Activated CD8-positive, alpha-beta T cell treated with anti-CD3 and anti-CD28 coated beads for 36 hours (primary cell): ENCODE measurements at regions not wholly inside any gene's neighbourhood (a gene's known extent, or its start where the extent isn't known, plus 50 kb on each side); places are given as distances from the start of the nearest gene placed in this dataset.
"Not testable (repeated sequence)": the region's sequence is repeated elsewhere in the genome, so short reads cannot be mapped to it uniquely, and the experiment has no call there.

Experiments used
- ATAC-seq: fragments of 200-7000 bp; cut with Tn5 transposase; one replicate; pipeline ENCODE4 v1.10.0; 2021; ENCODE audit warnings: mild to moderate bottlenecking, moderate library complexity
- CTCF ChIA-PET: fragments of 350-600 bp; sonication (Branson Sonifier 250); formaldehyde crosslinking; loops from one replicate; lab custom pipeline; 2021; ENCODE audit warnings: antibody characterized with exemption; lab: Charles Lee
- POLR2A ChIA-PET: fragments of 350-600 bp; sonication (Branson Sonifier 250); formaldehyde crosslinking; loops from one replicate; lab custom pipeline; 2021; ENCODE audit warnings: antibody characterized with exemption; lab: Charles Lee
- DNase-seq: peaks from one replicate; pipeline ENCODE4 v3.0.0-alpha.2; 2020
- H3K27ac Mint-ChIP-seq: one replicate; pipeline ENCODE4 v1.8.0; 2021; ENCODE audit warnings: mild to moderate bottlenecking, mixed read lengths
- H3K27me3 Mint-ChIP-seq: one replicate; pipeline ENCODE4 v1.8.0; 2021; ENCODE audit warnings: mixed read lengths
- H3K36me3 Mint-ChIP-seq: one replicate; pipeline ENCODE4 v1.8.0; 2021; ENCODE audit warnings: low read depth, mixed read lengths
- H3K4me1 Mint-ChIP-seq: one replicate; pipeline ENCODE4 v1.8.0; 2021; ENCODE audit warnings: low read depth, mixed read lengths
- H3K4me3 Mint-ChIP-seq: one replicate; pipeline ENCODE4 v1.8.0; 2021; ENCODE audit warnings: mild to moderate bottlenecking, moderate library complexity, mixed read lengths
- H3K9me3 Mint-ChIP-seq: one replicate; pipeline ENCODE4 v1.8.0; 2021; ENCODE audit warnings: mixed read lengths
- CTCF ChIP-seq: fragments of 200-600 bp; IDR thresholded peaks from one replicate; pipeline ENCODE4 v1.8.0; 2022; ENCODE audit warnings: antibody characterized with exemption, mild to moderate bottlenecking
- intact Hi-C: fragments of 100-400 bp; cut with micrococcal nuclease; formaldehyde crosslinking; loops from one replicate; pipeline ENCODE4 v1.10.0; 2022

GRCh38 chr11:121864660-121865059 is 251.4 kb downstream of the BLID start:
- intact Hi-C loops: no loop called here
- ChIA-PET POLR2A (no interaction called here), CTCF (no interaction called here)
- no peak for TF ChIP-seq CTCF
- Mint-ChIP-seq H3K4me1 (no peaks in the 10 kb centered on the region), H3K27ac (no peak overlapping the region), H3K9me3 (peaks cover 14% of the 10 kb centered on the region), H3K36me3 (no peaks in the 10 kb centered on the region), H3K27me3 (no peaks in the 10 kb centered on the region), H3K4me3 (no peak overlapping the region)
- no peak for ATAC-seq
- DNase-seq: no peak

GRCh38 chr11:121863126-121863525 is 252.9 kb downstream of the BLID start:
- intact Hi-C loops: no loop called here
- Mint-ChIP-seq H3K36me3 (no peaks in the 10 kb centered on the region), H3K27me3 (no peaks in the 10 kb centered on the region), H3K4me3 (no peak overlapping the region), H3K27ac (no peak overlapping the region), H3K4me1 (no peaks in the 10 kb centered on the region), H3K9me3 (peaks cover 14% of the 10 kb centered on the region)
- TF ChIP-seq CTCF: no peak
- no peak for DNase-seq
- ChIA-PET POLR2A (no interaction called here), CTCF (no interaction called here)
- ATAC-seq: no peak

GRCh38 chr11:121855138-121855537 is 260.9 kb downstream of the BLID start:
- CTCF ChIA-PET, H3K4me1 Mint-ChIP-seq, H3K27ac Mint-ChIP-seq, intact Hi-C loops, ATAC-seq, H3K36me3 Mint-ChIP-seq, DNase-seq, H3K9me3 Mint-ChIP-seq, H3K27me3 Mint-ChIP-seq, H3K4me3 Mint-ChIP-seq, POLR2A ChIA-PET: not testable (repeated sequence)

GRCh38 chr11:121844016-121844415 is 272.0 kb downstream of the BLID start:
- CTCF ChIA-PET: no interaction called here
- ATAC-seq: no peak
- H3K9me3 Mint-ChIP-seq: peaks cover 5% of the 10 kb centered on the region

GRCh38 chr11:121842192-121842585 is 273.8 kb downstream of the BLID start:
- no peak for TF ChIP-seq CTCF
- DNase-seq (no peak), ATAC-seq (no peak)
- no peaks in the 10 kb centered on the region for H3K4me1 Mint-ChIP-seq
- POLR2A ChIA-PET: interaction anchor here (0.6 kb wide), 1 partner anchor 186 kb away, joined by 3 read pairs; no protein-coding TSS in a partner anchor
- H3K36me3 Mint-ChIP-seq: no peaks in the 10 kb centered on the region
- H3K27me3 Mint-ChIP-seq: no peaks in the 10 kb centered on the region
- intact Hi-C loops: no loop called here
- no peak overlapping the region for H3K4me3 Mint-ChIP-seq
- no peak overlapping the region for H3K27ac Mint-ChIP-seq
- CTCF ChIA-PET: no interaction called here
- H3K9me3 Mint-ChIP-seq: peaks cover 8% of the 10 kb centered on the region

More at GRCh38 chr11:121844016-121844415, 272.0 kb downstream of the BLID start:
- TF ChIP-seq CTCF: no peak
- no peaks in the 10 kb centered on the region for H3K4me1 Mint-ChIP-seq
- H3K27me3 Mint-ChIP-seq: no peaks in the 10 kb centered on the region
- H3K36me3 Mint-ChIP-seq: no peaks in the 10 kb centered on the region
- H3K27ac Mint-ChIP-seq: no peak overlapping the region
- POLR2A ChIA-PET: interaction anchor here (0.6 kb wide), 1 partner anchor 800 kb away, joined by 3 read pairs; no protein-coding TSS in a partner anchor
- no peak overlapping the region for H3K4me3 Mint-ChIP-seq
- intact Hi-C loops: no loop called here
- no peak for DNase-seq
